HepG2 (cell line): ENCODE measurements at regions not wholly inside any gene's neighbourhood (a gene's known extent, or its start where the extent isn't known, plus 50 kb on each side); places are given as distances from the start of the nearest gene placed in this dataset.

Experiments
- ATAC-seq: fragments of 200-7000 bp; cut with Tn5 transposase; 3 replicates; pipeline ENCODE4 v1.9.1; 2020; ENCODE audit warnings: mild to moderate bottlenecking, moderate library complexity
- BruUV-seq: library from RNA; stranded (reverse); fragments of 400-500 nt; replicated peaks from 2 replicates; lab custom pipeline; 2021; lab: Mats Ljungman, UMichigan
- CTCF ChIA-PET: fragments of 300-600 bp; formaldehyde crosslinking; extraction: SDS; loops from one replicate; lab custom pipeline; 2021; ENCODE audit warnings: low total read pairs, inconsistent platforms, low intra/inter-chr PET ratio; lab: Yijun Ruan, JAX
- POLR2A ChIA-PET: fragments of 350-600 bp; sonication (Branson Sonifier 250); formaldehyde crosslinking; loops from one replicate; lab custom pipeline; 2020; ENCODE audit warnings: antibody characterized with exemption, inconsistent platforms; lab: Yijun Ruan, JAX
- DNase-seq: peaks from one replicate; pipeline ENCODE4 v3.0.0-alpha.2; 2015; ENCODE audit warnings: low spot score
- FAIRE-seq: peaks from 3 replicates; lab custom pipeline; 2011; peaks lifted over from hg19 to GRCh38; lab: Jason Lieb, UNC
- H2AFZ ChIP-seq: one replicate; pipeline ENCODE4 v1.6.1; 2011; ENCODE audit warnings: low read length, inconsistent platforms
- H3K27ac ChIP-seq: fragments of 300-600 bp; 3 replicates; pipeline ENCODE4 v1.8.0; 2011; ENCODE audit warnings: mixed run types, mild to moderate bottlenecking, mixed read lengths, low read length, inconsistent platforms; ENCODE audit not compliant: insufficient read depth; ENCODE audit errors: extremely low read length
- H3K27me3 ChIP-seq, 2 experiments: fragments of 200-600 bp in 1 of 2; 2 replicates in 1 of 2; 3 replicates in 1 of 2; pipeline versions ENCODE4 v1.6.0 to v1.8.0; 2011; ENCODE audit warnings: low read length in 2 of 2, mild to moderate bottlenecking in 2 of 2, moderate library complexity in 2 of 2, inconsistent platforms in 1 of 2; ENCODE audit not compliant: insufficient read depth in 2 of 2, control insufficient read depth in 1 of 2
- H3K36me3 ChIP-seq, 2 experiments: fragments of 200-600 bp in 1 of 2; replicated peaks in 1 of 2; 2 replicates in 1 of 2; 3 replicates in 1 of 2; pipeline versions ENCODE4 v1.5.1 to v1.8.0; 2011; ENCODE audit warnings: low read length in 2 of 2, inconsistent platforms in 1 of 2; ENCODE audit not compliant: insufficient read depth in 2 of 2, control insufficient read depth in 1 of 2
- H3K4me1 ChIP-seq: 2 replicates; pipeline ENCODE4 v1.5.1; 2012; ENCODE audit warnings: low read length, inconsistent platforms; ENCODE audit not compliant: insufficient read depth
- H3K4me2 ChIP-seq: 2 replicates; pipeline ENCODE4 v1.6.0; 2011; ENCODE audit warnings: low read depth, low read length, inconsistent platforms
- H3K4me3 ChIP-seq, 3 experiments: fragments of 200-600 bp in 1 of 3; sonication (generic), shearing (Covaris generic) in 1 of 3; replicated peaks in 1 of 3; 2 replicates each; pipeline ENCODE4 v1.5.1; 2011 to 2016; ENCODE audit warnings: low read length in 3 of 3, inconsistent platforms in 2 of 3, low read depth in 2 of 3, mild to moderate bottlenecking in 2 of 3, control low read depth in 1 of 3, mixed read lengths in 1 of 3; ENCODE audit not compliant: insufficient read depth in 1 of 3
- H3K79me2 ChIP-seq: one replicate; pipeline ENCODE4 v1.6.1; 2011; ENCODE audit warnings: low read length, inconsistent platforms; ENCODE audit not compliant: insufficient read depth
- H3K9ac ChIP-seq: 2 replicates; pipeline ENCODE4 v1.6.0; 2011; ENCODE audit warnings: mild to moderate bottlenecking, low read depth, low read length, inconsistent platforms; ENCODE audit not compliant: insufficient read depth
- H3K9me3 ChIP-seq: 2 replicates; pipeline ENCODE4 v1.5.1; 2012; ENCODE audit warnings: mild to moderate bottlenecking, low read length
- H4K20me1 ChIP-seq: 2 replicates; pipeline ENCODE4 v1.6.0; 2011; ENCODE audit warnings: inconsistent platforms, mild to moderate bottlenecking, low read length, moderate library complexity; ENCODE audit not compliant: insufficient read depth
- ELF1 ChIP-seq: sonication (generic); formaldehyde crosslinking; IDR thresholded peaks from 2 replicates; pipeline ENCODE4 v1.4.0; 2020; ENCODE audit warnings: missing genetic modification reagents
- HNF1B ChIP-seq: sonication (generic); formaldehyde crosslinking; IDR thresholded peaks from 2 replicates; pipeline ENCODE4 v1.5.1; 2020; ENCODE audit warnings: mild to moderate bottlenecking, moderate library complexity, missing genetic modification reagents
- HNRNPK ChIP-seq: fragments of 200-400 bp; formaldehyde crosslinking; IDR thresholded peaks from 2 replicates; pipeline ENCODE4 v1.6.1; 2018; ENCODE audit warnings: low read length, low read depth, moderate library complexity, mild to moderate bottlenecking; ENCODE audit not compliant: poor library complexity, severe bottlenecking
- NFE2L1 ChIP-seq: sonication (generic); formaldehyde crosslinking; IDR thresholded peaks from 2 replicates; pipeline ENCODE4 v1.4.0; 2020; ENCODE audit warnings: missing genetic modification reagents, mild to moderate bottlenecking, borderline replicate concordance
- NFYB ChIP-seq: sonication (generic); formaldehyde crosslinking; IDR thresholded peaks from 2 replicates; pipeline ENCODE4 v1.4.0; 2020; ENCODE audit warnings: missing genetic modification reagents
- SP5 ChIP-seq: IDR thresholded peaks from 2 replicates; pipeline ENCODE4 v1.6.1; 2016; ENCODE audit warnings: low read depth, borderline replicate concordance
- TSC22D2 ChIP-seq: sonication (generic); formaldehyde crosslinking; IDR thresholded peaks from 2 replicates; pipeline ENCODE4 v1.5.1; 2020; ENCODE audit warnings: missing genetic modification reagents, mild to moderate bottlenecking, borderline replicate concordance
- ZBTB21 ChIP-seq: sonication (generic); formaldehyde crosslinking; IDR thresholded peaks from 2 replicates; pipeline ENCODE4 v1.4.0; 2020; ENCODE audit warnings: missing genetic modification reagents
- ZFP37 ChIP-seq: sonication (generic); formaldehyde crosslinking; IDR thresholded peaks from 2 replicates; pipeline ENCODE4 v1.4.0; 2020; ENCODE audit warnings: missing genetic modification reagents, borderline replicate concordance
- ZNF10 ChIP-seq: sonication (generic); formaldehyde crosslinking; IDR thresholded peaks from 2 replicates; pipeline ENCODE4 v1.4.0; 2020; ENCODE audit warnings: mild to moderate bottlenecking, low read depth, missing genetic modification reagents, borderline replicate concordance
- ZNF17 ChIP-seq: sonication (generic); formaldehyde crosslinking; IDR thresholded peaks from 2 replicates; pipeline ENCODE4 v1.5.0; 2020; ENCODE audit warnings: mild to moderate bottlenecking, missing genetic modification reagents
- ZNF274 ChIP-seq: sonication (generic); formaldehyde crosslinking; IDR thresholded peaks from 2 replicates; pipeline ENCODE4 v1.5.1; 2020; ENCODE audit warnings: mild to moderate bottlenecking, missing genetic modification reagents
- ZNF451 ChIP-seq: sonication (generic); formaldehyde crosslinking; IDR thresholded peaks from 2 replicates; pipeline ENCODE4 v1.5.0; 2020; ENCODE audit warnings: mild to moderate bottlenecking, missing genetic modification reagents
- ZNF510 ChIP-seq: sonication (generic); formaldehyde crosslinking; IDR thresholded peaks from 2 replicates; pipeline ENCODE4 v1.4.0; 2020; ENCODE audit warnings: low read depth, mild to moderate bottlenecking, missing genetic modification reagents
- ZNF549 ChIP-seq: sonication (generic); formaldehyde crosslinking; IDR thresholded peaks from 2 replicates; pipeline ENCODE4 v1.5.0; 2020; ENCODE audit warnings: missing genetic modification reagents
- ZNF557 ChIP-seq: sonication (generic); formaldehyde crosslinking; IDR thresholded peaks from 2 replicates; pipeline ENCODE4 v1.4.0; 2020; ENCODE audit warnings: missing genetic modification reagents
- ZNF879 ChIP-seq: sonication (generic); formaldehyde crosslinking; IDR thresholded peaks from 2 replicates; pipeline ENCODE4 v1.8.1; 2023; ENCODE audit warnings: missing genetic modification reagents
- whole genome bisulfite sequencing: methylation state at CpG from one replicate; pipeline ENCODE4 v1.1.6; 2017; ENCODE audit warnings: low lambda C conversion rate; 5-methylcytosine and 5-hydroxymethylcytosine counted together
- in situ Hi-C: cut with HindIII; loops from 2 replicates; pipeline ENCODE4 v1.10.0; 2017; ENCODE audit warnings: low pct_unique_long_range_greater_than_20kb; ENCODE audit not compliant: extremely low pct_ligation_motif_present
- intact Hi-C: fragments of 100-400 bp; cut with micrococcal nuclease; formaldehyde crosslinking; loops from one replicate; pipeline ENCODE4 v1.10.0; 2022; ENCODE audit not compliant: unreplicated experiment
- TF ChIP-seq, protein P1 (sequence below): sonication (generic); formaldehyde crosslinking; IDR thresholded peaks from 2 replicates; pipeline ENCODE4 v1.4.0; 2020; ENCODE audit warnings: mild to moderate bottlenecking, missing genetic modification reagents

DNA sequence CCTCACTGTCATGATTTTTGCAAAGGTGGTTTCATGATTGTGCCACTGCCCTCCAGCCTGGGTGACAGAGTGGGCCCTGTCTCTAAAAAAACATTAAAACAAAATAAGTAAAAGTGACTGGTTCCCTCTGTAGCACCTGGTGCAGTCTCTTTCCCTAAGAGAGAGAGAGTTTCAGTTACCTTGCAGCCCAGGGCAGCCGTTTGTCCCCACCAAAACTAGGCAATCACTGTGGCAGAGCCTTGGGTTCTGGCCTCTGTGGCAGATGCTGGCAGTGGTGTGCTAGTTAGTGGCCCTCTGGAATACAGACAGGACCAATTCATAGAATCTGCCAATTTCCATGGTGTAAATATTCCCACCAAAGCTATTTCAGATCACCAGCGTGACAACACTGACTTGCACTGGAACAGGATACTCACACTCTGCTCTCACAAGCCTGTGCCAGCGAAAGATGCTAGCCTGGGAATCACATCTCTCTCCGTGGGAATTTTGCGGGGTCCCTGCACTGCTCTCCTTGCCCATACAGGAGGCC, 108.7 kb downstream of the TLR5 start:
- Histone ChIP-seq H3K27me3 (peaks cover 0 to 6% of the 10 kb centered on the region in 2 experiments; a peak in 1 of 5 replicates), H3K9me3 (no peaks in the 10 kb centered on the region), H3K79me2 (no peaks in the 10 kb centered on the region), H3K4me2 (no peak overlapping the region), H3K27ac (no peak overlapping the region), H3K4me3 (no peak overlapping the region), H2AFZ (no peak overlapping the region), H3K36me3 (no peaks in the 10 kb centered on the region), H3K9ac (no peak overlapping the region), H4K20me1 (no peaks in the 10 kb centered on the region), H3K4me1 (peaks cover 5% of the 10 kb centered on the region)
- FAIRE-seq, result no peak
- in situ Hi-C loops (no loop called here), intact Hi-C loops (no loop called here)
- CTCF ChIA-PET, result no interaction called here
- ATAC-seq, result no peak
- POLR2A ChIA-PET, result no interaction called here
- DNase-seq, result no peak
- WGBS, result 37% methylated on average over 5 of the region's 5 CpGs
- BruUV-seq, result no TSS peak
- no peak for TF ChIP-seq NFYB (CRISPR knock-in tag)
- no peak for TF ChIP-seq ZNF879 (CRISPR knock-in tag)
- no peak for TF ChIP-seq SP5 (CRISPR knock-in tag)
- no peak for TF ChIP-seq HNF1B
- no peak for TF ChIP-seq ZNF17 (CRISPR knock-in tag)
- TF ChIP-seq, protein P1, sequence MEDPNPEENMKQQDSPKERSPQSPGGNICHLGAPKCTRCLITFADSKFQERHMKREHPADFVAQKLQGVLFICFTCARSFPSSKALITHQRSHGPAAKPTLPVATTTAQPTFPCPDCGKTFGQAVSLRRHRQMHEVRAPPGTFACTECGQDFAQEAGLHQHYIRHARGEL, result no peak
- no peak for TF ChIP-seq ZNF10
- no peak for TF ChIP-seq ELF1 (CRISPR knock-in tag)
- TF ChIP-seq ZNF510 (CRISPR knock-in tag), result no peak
- no peak for TF ChIP-seq ZFP37
- TF ChIP-seq TSC22D2, result no peak
- TF ChIP-seq ZNF549, result no peak
- no peak for TF ChIP-seq ZBTB21 (CRISPR knock-in tag)
- no peak for TF ChIP-seq ZNF557 (CRISPR knock-in tag)
- no peak for TF ChIP-seq ZNF451
- TF ChIP-seq NFE2L1 (CRISPR knock-in tag), result no peak
- TF ChIP-seq ZNF274 (CRISPR knock-in tag), result no peak
- TF ChIP-seq HNRNPK, result no peak
